PFSK-1 (cell line): ENCODE measurements at regions not wholly inside any gene's neighbourhood (a gene's known extent, or its start where the extent isn't known, plus 50 kb on each side); places are given as distances from the start of the nearest gene placed in this dataset.

Experiments
- POLR2AphosphoS5 ChIP-seq: IDR thresholded peaks from 2 replicates; pipeline ENCODE4 v1.6.1; 2012; ENCODE audit warnings: low read depth, mild to moderate bottlenecking, control low read depth, low read length, moderate library complexity
- REST ChIP-seq, 2 experiments: IDR thresholded peaks; 2 replicates each; pipeline versions ENCODE4 v1.6.1 to v1.8.0; 2011 to 2012; ENCODE audit warnings: low read depth in 2 of 2, low read length in 2 of 2, control low read depth in 1 of 2, inconsistent platforms in 1 of 2, mild to moderate bottlenecking in 1 of 2, moderate library complexity in 1 of 2; ENCODE audit not compliant: insufficient read depth in 1 of 2
- TAF1 ChIP-seq: IDR thresholded peaks from 2 replicates; pipeline ENCODE4 v1.6.1; 2012; ENCODE audit warnings: low read length, control low read depth, borderline replicate concordance; ENCODE audit not compliant: insufficient read depth

- TF ChIP-seq REST (IDR thresholded peaks at IDR 0.05; ENCODE audit: insufficient read depth in 1 of 2, low read depth in 2 of 2, low read length in 2 of 2) (no peak), TAF1 (no peak), POLR2AphosphoS5 (no peak)
Measured at GRCh38 chr4:157819693-157820464, 352.9 kb downstream of the GASK1B start.
